HL-60 (cell line): ENCODE measurements at regions not wholly inside any gene's neighbourhood (a gene's known extent, or its start where the extent isn't known, plus 50 kb on each side); places are given as distances from the start of the nearest gene placed in this dataset.
"Not testable (repeated sequence)": the region's sequence is repeated elsewhere in the genome, so short reads cannot be mapped to it uniquely, and the experiment has no call there.

Experiments
- CTCF ChIP-seq: IDR thresholded peaks from one replicate; pipeline ENCODE4 v1.5.1; 2011; ENCODE audit warnings: low read length, control low read depth, inconsistent platforms; ENCODE audit not compliant: insufficient read depth
- GABPA ChIP-seq: IDR thresholded peaks from 2 replicates; pipeline ENCODE4 v1.6.1; 2012; ENCODE audit warnings: low read depth
- REST ChIP-seq: IDR thresholded peaks from 2 replicates; pipeline ENCODE4 v1.6.1; 2012; ENCODE audit warnings: low read depth; ENCODE audit not compliant: insufficient replicate concordance

GRCh38 chrY:12240326-12240725 is 460.7 kb upstream of the USP9Y start:
- not testable (repeated sequence) for TF ChIP-seq GABPA, CTCF, REST
